WTC11 (cell line): ENCODE measurements at regions not wholly inside any gene's neighbourhood (a gene's known extent, or its start where the extent isn't known, plus 50 kb on each side); places are given as distances from the start of the nearest gene placed in this dataset.

ENCODE experiments used
- ATAC-seq: fragments of 200-7000 bp; cut with Tn5 transposase; 2 replicates; pipeline ENCODE4 v1.10.0; 2021; ENCODE audit warnings: mild to moderate bottlenecking, moderate library complexity
- CTCF ChIA-PET: fragments of 300-600 bp; sonication (Branson Sonifier 250); formaldehyde crosslinking; loops from one replicate; lab custom pipeline; 2021; ENCODE audit warnings: antibody characterized with exemption; lab: Charles Lee
- POLR2A ChIA-PET: fragments of 350-600 bp; sonication (Branson Sonifier 250); formaldehyde crosslinking; loops from one replicate; lab custom pipeline; 2021; ENCODE audit warnings: antibody characterized with exemption; lab: Charles Lee
- DNase-seq: peaks from one replicate; pipeline ENCODE4 v3.0.0; 2021; ENCODE audit warnings: low spot score
- H3K27ac Mint-ChIP-seq: 2 replicates; pipeline ENCODE4 v1.8.0; 2021; ENCODE audit warnings: mixed read lengths
- H3K27me3 Mint-ChIP-seq: 2 replicates; pipeline ENCODE4 v1.8.0; 2021; ENCODE audit warnings: low read depth, mild to moderate bottlenecking, moderate library complexity, mixed read lengths
- H3K36me3 Mint-ChIP-seq: 2 replicates; pipeline ENCODE4 v1.8.0; 2021; ENCODE audit warnings: mixed read lengths
- H3K4me1 Mint-ChIP-seq: 2 replicates; pipeline ENCODE4 v1.8.0; 2022; ENCODE audit warnings: mixed read lengths
- H3K4me3 Mint-ChIP-seq: 2 replicates; pipeline ENCODE4 v1.8.0; 2021; ENCODE audit warnings: mild to moderate bottlenecking, moderate library complexity, mixed read lengths
- H3K9me3 Mint-ChIP-seq: 2 replicates; pipeline ENCODE4 v1.8.0; 2021; ENCODE audit warnings: mixed read lengths
- ATF1 ChIP-seq: sonication (generic); formaldehyde crosslinking; IDR thresholded peaks from 2 replicates; pipeline ENCODE4 v1.8.1; 2023; ENCODE audit warnings: mild to moderate bottlenecking, moderate library complexity, missing genetic modification reagents
- CBFB ChIP-seq: sonication (generic); formaldehyde crosslinking; IDR thresholded peaks from 2 replicates; pipeline ENCODE4 v1.8.1; 2022; ENCODE audit warnings: mild to moderate bottlenecking, low read depth, missing genetic modification reagents
- CREM ChIP-seq: sonication (generic); formaldehyde crosslinking; IDR thresholded peaks from 2 replicates; pipeline ENCODE4 v1.8.1; 2022; ENCODE audit warnings: mild to moderate bottlenecking, missing genetic modification reagents, moderate library complexity
- FOXK1 ChIP-seq: sonication (generic); formaldehyde crosslinking; IDR thresholded peaks from 2 replicates; pipeline ENCODE4 v1.8.0; 2022; ENCODE audit warnings: mild to moderate bottlenecking, moderate library complexity, missing genetic modification reagents
- GTF2I ChIP-seq: fragments of 250-450 bp; sonication (Bioruptor Pico); conservative IDR thresholded peaks from 2 replicates; pipeline ENCODE4 v1.4.0; 2021; ENCODE audit warnings: mild to moderate bottlenecking
- JUN ChIP-seq: sonication (generic); formaldehyde crosslinking; IDR thresholded peaks from 2 replicates; pipeline ENCODE4 v1.8.0; 2023; ENCODE audit warnings: mild to moderate bottlenecking, missing genetic modification reagents
- KAT7 ChIP-seq: sonication (generic); formaldehyde crosslinking; IDR thresholded peaks from 2 replicates; pipeline ENCODE4 v1.8.1; 2023; ENCODE audit warnings: missing genetic modification reagents, mild to moderate bottlenecking, borderline replicate concordance
- NFATC4 ChIP-seq: fragments of 250-450 bp; sonication (Bioruptor Pico); IDR thresholded peaks from 2 replicates; pipeline ENCODE4 v1.9.0; 2021; ENCODE audit warnings: mild to moderate bottlenecking
- OVOL2 ChIP-seq: fragments of 250-450 bp; sonication (Bioruptor Pico); IDR thresholded peaks from 2 replicates; pipeline ENCODE4 v1.9.0; 2021; ENCODE audit warnings: mild to moderate bottlenecking, borderline replicate concordance
- RELA ChIP-seq: sonication (generic); formaldehyde crosslinking; IDR thresholded peaks from 2 replicates; pipeline ENCODE4 v1.8.1; 2022; ENCODE audit warnings: missing genetic modification reagents, mild to moderate bottlenecking, borderline replicate concordance
- RORB ChIP-seq: fragments of 250-450 bp; sonication (Bioruptor Pico); IDR thresholded peaks from 2 replicates; pipeline ENCODE4 v1.9.0; 2021; ENCODE audit warnings: mild to moderate bottlenecking
- SMAD3 ChIP-seq: sonication (generic); formaldehyde crosslinking; IDR thresholded peaks from 2 replicates; pipeline ENCODE4 v1.8.0; 2022; ENCODE audit warnings: missing genetic modification reagents, mild to moderate bottlenecking, borderline replicate concordance
- SMAD4 ChIP-seq: sonication (generic); formaldehyde crosslinking; IDR thresholded peaks from 2 replicates; pipeline ENCODE4 v1.8.0; 2022; ENCODE audit warnings: mild to moderate bottlenecking, missing genetic modification reagents
- SOX15 ChIP-seq: fragments of 250-450 bp; sonication (Bioruptor Pico); IDR thresholded peaks from 2 replicates; pipeline ENCODE4 v1.9.0; 2021; ENCODE audit warnings: mild to moderate bottlenecking
- TEAD1 ChIP-seq: sonication (generic); formaldehyde crosslinking; IDR thresholded peaks from 2 replicates; pipeline ENCODE4 v1.8.0; 2022; ENCODE audit warnings: mild to moderate bottlenecking, missing genetic modification reagents
- ZNF138 ChIP-seq: sonication (generic); formaldehyde crosslinking; conservative IDR thresholded peaks from 2 replicates; pipeline ENCODE4 v1.8.1; 2022; ENCODE audit warnings: mild to moderate bottlenecking, moderate library complexity, missing genetic modification reagents
- ZNF671 ChIP-seq: fragments of 250-450 bp; sonication (Bioruptor Pico); IDR thresholded peaks from 2 replicates; pipeline ENCODE4 v1.8.0; 2021; ENCODE audit warnings: mild to moderate bottlenecking
- TF ChIP-seq, protein P1 (sequence below): sonication (generic); formaldehyde crosslinking; IDR thresholded peaks from 2 replicates; pipeline ENCODE4 v1.8.1; 2023; ENCODE audit warnings: mild to moderate bottlenecking, missing genetic modification reagents
- TF ChIP-seq, protein P2 (sequence below): sonication (generic); formaldehyde crosslinking; IDR thresholded peaks from 2 replicates; pipeline ENCODE4 v1.8.0; 2023; ENCODE audit warnings: mild to moderate bottlenecking, missing genetic modification reagents
- TF ChIP-seq, protein P3 (sequence below): sonication (generic); formaldehyde crosslinking; IDR thresholded peaks from 2 replicates; pipeline ENCODE4 v1.8.1; 2023; ENCODE audit warnings: mild to moderate bottlenecking, moderate library complexity, missing genetic modification reagents
- TF ChIP-seq, protein P4 (sequence below): sonication (generic); formaldehyde crosslinking; IDR thresholded peaks from 2 replicates; pipeline ENCODE4 v1.8.1; 2023; ENCODE audit warnings: mild to moderate bottlenecking, missing genetic modification reagents, moderate library complexity
- TF ChIP-seq, protein P5 (sequence below): sonication (generic); formaldehyde crosslinking; IDR thresholded peaks from 2 replicates; pipeline ENCODE4 v1.8.1; 2023; ENCODE audit warnings: mild to moderate bottlenecking, missing genetic modification reagents, borderline replicate concordance

DNA sequence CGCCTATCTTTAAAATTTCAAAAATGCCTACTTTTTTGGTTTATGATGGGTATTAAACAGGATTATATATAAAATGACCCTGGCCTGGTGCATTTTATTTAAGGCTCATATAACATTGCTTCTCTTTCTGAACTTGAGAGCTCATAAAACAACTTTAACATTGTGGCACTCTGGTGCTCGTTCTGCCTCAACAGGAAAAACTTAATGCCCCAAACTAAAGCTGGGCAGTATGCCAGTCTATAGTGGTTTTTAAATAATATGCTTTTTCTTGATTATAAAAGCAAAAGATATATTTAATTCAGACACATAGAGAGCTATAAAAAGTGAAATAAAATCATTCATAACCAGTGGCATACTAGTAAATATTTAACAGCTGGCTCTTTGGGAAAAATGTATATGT, 269.3 kb upstream of the GULP1 start:
- ChIA-PET POLR2A (no interaction called here), CTCF (no interaction called here)
- ATAC-seq (no peak), DNase-seq (no peak)
- no peak overlapping the region for H3K4me3 Mint-ChIP-seq
- H3K4me1 Mint-ChIP-seq = peaks cover 13% of the 10 kb centered on the region
- no peaks in the 10 kb centered on the region for H3K27me3 Mint-ChIP-seq
- H3K36me3 Mint-ChIP-seq = peaks cover 59% of the 10 kb centered on the region
- H3K9me3 Mint-ChIP-seq = peaks cover 54% of the 10 kb centered on the region
- TF ChIP-seq TEAD1 (CRISPR knock-in tag) (no peak), JUN (CRISPR knock-in tag) (no peak), RORB (CRISPR knock-in tag) (no peak), OVOL2 (CRISPR knock-in tag) (no peak), KAT7 (CRISPR knock-in tag) (no peak)
- TF ChIP-seq, protein P1, sequence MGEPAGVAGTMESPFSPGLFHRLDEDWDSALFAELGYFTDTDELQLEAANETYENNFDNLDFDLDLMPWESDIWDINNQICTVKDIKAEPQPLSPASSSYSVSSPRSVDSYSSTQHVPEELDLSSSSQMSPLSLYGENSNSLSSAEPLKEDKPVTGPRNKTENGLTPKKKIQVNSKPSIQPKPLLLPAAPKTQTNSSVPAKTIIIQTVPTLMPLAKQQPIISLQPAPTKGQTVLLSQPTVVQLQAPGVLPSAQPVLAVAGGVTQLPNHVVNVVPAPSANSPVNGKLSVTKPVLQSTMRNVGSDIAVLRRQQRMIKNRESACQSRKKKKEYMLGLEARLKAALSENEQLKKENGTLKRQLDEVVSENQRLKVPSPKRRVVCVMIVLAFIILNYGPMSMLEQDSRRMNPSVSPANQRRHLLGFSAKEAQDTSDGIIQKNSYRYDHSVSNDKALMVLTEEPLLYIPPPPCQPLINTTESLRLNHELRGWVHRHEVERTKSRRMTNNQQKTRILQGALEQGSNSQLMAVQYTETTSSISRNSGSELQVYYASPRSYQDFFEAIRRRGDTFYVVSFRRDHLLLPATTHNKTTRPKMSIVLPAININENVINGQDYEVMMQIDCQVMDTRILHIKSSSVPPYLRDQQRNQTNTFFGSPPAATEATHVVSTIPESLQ = no peak
- TF ChIP-seq, protein P2, sequence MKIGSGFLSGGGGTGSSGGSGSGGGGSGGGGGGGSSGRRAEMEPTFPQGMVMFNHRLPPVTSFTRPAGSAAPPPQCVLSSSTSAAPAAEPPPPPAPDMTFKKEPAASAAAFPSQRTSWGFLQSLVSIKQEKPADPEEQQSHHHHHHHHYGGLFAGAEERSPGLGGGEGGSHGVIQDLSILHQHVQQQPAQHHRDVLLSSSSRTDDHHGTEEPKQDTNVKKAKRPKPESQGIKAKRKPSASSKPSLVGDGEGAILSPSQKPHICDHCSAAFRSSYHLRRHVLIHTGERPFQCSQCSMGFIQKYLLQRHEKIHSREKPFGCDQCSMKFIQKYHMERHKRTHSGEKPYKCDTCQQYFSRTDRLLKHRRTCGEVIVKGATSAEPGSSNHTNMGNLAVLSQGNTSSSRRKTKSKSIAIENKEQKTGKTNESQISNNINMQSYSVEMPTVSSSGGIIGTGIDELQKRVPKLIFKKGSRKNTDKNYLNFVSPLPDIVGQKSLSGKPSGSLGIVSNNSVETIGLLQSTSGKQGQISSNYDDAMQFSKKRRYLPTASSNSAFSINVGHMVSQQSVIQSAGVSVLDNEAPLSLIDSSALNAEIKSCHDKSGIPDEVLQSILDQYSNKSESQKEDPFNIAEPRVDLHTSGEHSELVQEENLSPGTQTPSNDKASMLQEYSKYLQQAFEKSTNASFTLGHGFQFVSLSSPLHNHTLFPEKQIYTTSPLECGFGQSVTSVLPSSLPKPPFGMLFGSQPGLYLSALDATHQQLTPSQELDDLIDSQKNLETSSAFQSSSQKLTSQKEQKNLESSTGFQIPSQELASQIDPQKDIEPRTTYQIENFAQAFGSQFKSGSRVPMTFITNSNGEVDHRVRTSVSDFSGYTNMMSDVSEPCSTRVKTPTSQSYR (CRISPR knock-in tag) = no peak
- TF ChIP-seq, protein P3, sequence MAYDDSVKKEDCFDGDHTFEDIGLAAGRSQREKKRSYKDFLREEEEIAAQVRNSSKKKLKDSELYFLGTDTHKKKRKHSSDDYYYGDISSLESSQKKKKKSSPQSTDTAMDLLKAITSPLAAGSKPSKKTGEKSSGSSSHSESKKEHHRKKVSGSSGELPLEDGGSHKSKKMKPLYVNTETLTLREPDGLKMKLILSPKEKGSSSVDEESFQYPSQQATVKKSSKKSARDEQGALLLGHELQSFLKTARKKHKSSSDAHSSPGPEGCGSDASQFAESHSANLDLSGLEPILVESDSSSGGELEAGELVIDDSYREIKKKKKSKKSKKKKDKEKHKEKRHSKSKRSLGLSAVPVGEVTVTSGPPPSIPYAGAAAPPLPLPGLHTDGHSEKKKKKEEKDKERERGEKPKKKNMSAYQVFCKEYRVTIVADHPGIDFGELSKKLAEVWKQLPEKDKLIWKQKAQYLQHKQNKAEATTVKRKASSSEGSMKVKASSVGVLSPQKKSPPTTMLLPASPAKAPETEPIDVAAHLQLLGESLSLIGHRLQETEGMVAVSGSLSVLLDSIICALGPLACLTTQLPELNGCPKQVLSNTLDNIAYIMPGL (CRISPR knock-in tag) = no peak
- TF ChIP-seq, protein P4, sequence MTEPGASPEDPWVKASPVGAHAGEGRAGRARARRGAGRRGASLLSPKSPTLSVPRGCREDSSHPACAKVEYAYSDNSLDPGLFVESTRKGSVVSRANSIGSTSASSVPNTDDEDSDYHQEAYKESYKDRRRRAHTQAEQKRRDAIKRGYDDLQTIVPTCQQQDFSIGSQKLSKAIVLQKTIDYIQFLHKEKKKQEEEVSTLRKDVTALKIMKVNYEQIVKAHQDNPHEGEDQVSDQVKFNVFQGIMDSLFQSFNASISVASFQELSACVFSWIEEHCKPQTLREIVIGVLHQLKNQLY (CRISPR knock-in tag) = no peak
- no peak overlapping the region for H3K27ac Mint-ChIP-seq

DNA sequence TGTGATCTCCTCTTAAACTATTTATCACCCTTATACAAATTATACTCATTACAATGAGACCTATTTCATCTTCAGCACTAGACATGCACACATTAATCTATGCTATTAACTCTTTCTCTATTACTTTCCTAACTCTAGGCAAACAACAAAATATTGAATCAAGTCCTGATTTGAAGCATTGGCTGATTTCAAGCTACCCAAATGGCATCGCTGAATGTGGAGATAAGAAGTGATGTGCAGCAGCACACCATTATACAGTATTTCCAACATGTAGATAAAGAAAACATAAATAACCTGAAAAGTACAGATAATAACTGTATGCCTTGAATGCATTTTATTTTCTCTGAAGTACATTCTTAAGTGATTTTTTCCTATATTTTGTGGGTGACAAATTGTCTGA, 268.6 kb upstream of the GULP1 start:
- DNase-seq (no peak), ATAC-seq (no peak)
- ChIA-PET POLR2A (no interaction called here), CTCF (interaction anchor here (1.0 kb wide), 1 partner anchor 10 kb away, joined by 3 read pairs; no protein-coding TSS in a partner anchor)
- H3K9me3 Mint-ChIP-seq = peaks cover 55% of the 10 kb centered on the region
- TF ChIP-seq FOXK1 (CRISPR knock-in tag) (no peak), SMAD4 (CRISPR knock-in tag) (no peak), ZNF671 (CRISPR knock-in tag) (no peak)
- no peak overlapping the region for H3K4me3 Mint-ChIP-seq
- H3K27me3 Mint-ChIP-seq = no peaks in the 10 kb centered on the region
- no peak overlapping the region for H3K27ac Mint-ChIP-seq
- H3K36me3 Mint-ChIP-seq = peaks cover 64% of the 10 kb centered on the region
- peaks cover 19% of the 10 kb centered on the region for H3K4me1 Mint-ChIP-seq

DNA sequence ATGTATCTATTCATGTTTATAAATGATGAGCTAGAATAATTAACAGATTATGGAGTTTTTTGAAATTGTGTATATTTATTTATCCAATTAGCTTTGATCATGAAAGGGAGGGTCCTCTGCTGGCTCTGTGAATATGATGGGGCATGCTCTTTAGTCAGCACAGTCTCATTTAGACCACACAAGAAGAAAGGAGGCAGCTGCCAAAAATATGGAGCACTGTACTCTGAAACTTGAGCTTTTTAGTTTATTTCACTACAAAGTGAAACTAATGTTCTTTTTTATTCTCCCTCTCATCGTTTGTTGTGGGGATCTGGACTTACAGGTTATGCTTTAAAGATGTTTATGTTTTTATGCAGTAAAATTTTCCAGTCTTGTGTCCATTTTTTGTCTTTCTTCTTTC, 266.9 kb upstream of the GULP1 start:
- H3K27ac Mint-ChIP-seq = no peak overlapping the region; the same call in 1 of the 2 replicates
- no peak for DNase-seq
- TF ChIP-seq GTF2I (no peak), SMAD3 (no peak), TEAD1 (CRISPR knock-in tag) (no peak), NFATC4 (CRISPR knock-in tag) (no peak), CBFB (CRISPR knock-in tag) (no peak), ZNF138 (CRISPR knock-in tag) (no peak), RELA (no peak), CREM (CRISPR knock-in tag) (no peak), SOX15 (CRISPR knock-in tag) (no peak), OVOL2 (CRISPR knock-in tag) (no peak), ATF1 (CRISPR knock-in tag) (no peak)
- TF ChIP-seq, protein P5, sequence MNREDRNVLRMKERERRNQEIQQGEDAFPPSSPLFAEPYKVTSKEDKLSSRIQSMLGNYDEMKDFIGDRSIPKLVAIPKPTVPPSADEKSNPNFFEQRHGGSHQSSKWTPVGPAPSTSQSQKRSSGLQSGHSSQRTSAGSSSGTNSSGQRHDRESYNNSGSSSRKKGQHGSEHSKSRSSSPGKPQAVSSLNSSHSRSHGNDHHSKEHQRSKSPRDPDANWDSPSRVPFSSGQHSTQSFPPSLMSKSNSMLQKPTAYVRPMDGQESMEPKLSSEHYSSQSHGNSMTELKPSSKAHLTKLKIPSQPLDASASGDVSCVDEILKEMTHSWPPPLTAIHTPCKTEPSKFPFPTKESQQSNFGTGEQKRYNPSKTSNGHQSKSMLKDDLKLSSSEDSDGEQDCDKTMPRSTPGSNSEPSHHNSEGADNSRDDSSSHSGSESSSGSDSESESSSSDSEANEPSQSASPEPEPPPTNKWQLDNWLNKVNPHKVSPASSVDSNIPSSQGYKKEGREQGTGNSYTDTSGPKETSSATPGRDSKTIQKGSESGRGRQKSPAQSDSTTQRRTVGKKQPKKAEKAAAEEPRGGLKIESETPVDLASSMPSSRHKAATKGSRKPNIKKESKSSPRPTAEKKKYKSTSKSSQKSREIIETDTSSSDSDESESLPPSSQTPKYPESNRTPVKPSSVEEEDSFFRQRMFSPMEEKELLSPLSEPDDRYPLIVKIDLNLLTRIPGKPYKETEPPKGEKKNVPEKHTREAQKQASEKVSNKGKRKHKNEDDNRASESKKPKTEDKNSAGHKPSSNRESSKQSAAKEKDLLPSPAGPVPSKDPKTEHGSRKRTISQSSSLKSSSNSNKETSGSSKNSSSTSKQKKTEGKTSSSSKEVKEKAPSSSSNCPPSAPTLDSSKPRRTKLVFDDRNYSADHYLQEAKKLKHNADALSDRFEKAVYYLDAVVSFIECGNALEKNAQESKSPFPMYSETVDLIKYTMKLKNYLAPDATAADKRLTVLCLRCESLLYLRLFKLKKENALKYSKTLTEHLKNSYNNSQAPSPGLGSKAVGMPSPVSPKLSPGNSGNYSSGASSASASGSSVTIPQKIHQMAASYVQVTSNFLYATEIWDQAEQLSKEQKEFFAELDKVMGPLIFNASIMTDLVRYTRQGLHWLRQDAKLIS (CRISPR knock-in tag) = no peak
- H3K36me3 Mint-ChIP-seq = peaks cover 51% of the 10 kb centered on the region
- ATAC-seq = no peak
- CTCF ChIA-PET = no interaction called here
- peaks cover 44% of the 10 kb centered on the region for H3K9me3 Mint-ChIP-seq
- H3K4me3 Mint-ChIP-seq = no peak overlapping the region
- peaks cover 34% of the 10 kb centered on the region for H3K4me1 Mint-ChIP-seq
- POLR2A ChIA-PET = no interaction called here
- no peaks in the 10 kb centered on the region for H3K27me3 Mint-ChIP-seq
